Endothelial cell of umbilical vein (primary cell): ENCODE measurements at regions not wholly inside any gene's neighbourhood (a gene's known extent, or its start where the extent isn't known, plus 50 kb on each side); places are given as distances from the start of the nearest gene placed in this dataset.

Experiments
- BruUV-seq: library from RNA; stranded (reverse); fragments of 400-500 nt; replicated peaks from 2 replicates; lab custom pipeline; 2021; lab: Mats Ljungman, UMichigan
- CTCF ChIA-PET: fragments of 300-600, 350-600 bp; sonication (Branson Sonifier 250); formaldehyde crosslinking; loops from one replicate; lab custom pipeline; 2021; ENCODE audit warnings: antibody characterized with exemption, inconsistent platforms; lab: Charles Lee
- POLR2A ChIA-PET: fragments of 300-600, 350-600 bp; sonication (Branson Sonifier 250); formaldehyde crosslinking; loops from one replicate; lab custom pipeline; 2021; ENCODE audit warnings: antibody characterized with exemption, inconsistent platforms; lab: Charles Lee
- DNase-seq: peaks from one replicate; pipeline ENCODE4 v3.0.0-alpha.2; 2011; ENCODE audit warnings: low read depth, low spot score
- FAIRE-seq: peaks from 2 replicates; lab custom pipeline; 2011; peaks lifted over from hg19 to GRCh38; lab: Jason Lieb, UNC
- H2AFZ ChIP-seq: 2 replicates; pipeline ENCODE4 v1.6.0; 2012; ENCODE audit warnings: low read depth, low read length, control low read depth, inconsistent platforms
- H3K27ac ChIP-seq: 2 replicates; pipeline ENCODE4 v1.5.1; 2011; ENCODE audit warnings: low read depth, mild to moderate bottlenecking, control low read depth, low read length, moderate library complexity; ENCODE audit not compliant: insufficient read depth
- H3K27me3 ChIP-seq, 2 experiments: 2 replicates each; pipeline versions ENCODE4 v1.6.0 to v1.6.1; 2011; ENCODE audit warnings: low read length in 2 of 2, mixed read lengths in 1 of 2; ENCODE audit not compliant: control insufficient read depth in 2 of 2, insufficient read depth in 2 of 2
- H3K36me3 ChIP-seq, 2 experiments: 2 replicates in 1 of 2; 3 replicates in 1 of 2; pipeline ENCODE4 v1.5.1; 2011; ENCODE audit warnings: low read length in 2 of 2, mild to moderate bottlenecking in 1 of 2, moderate library complexity in 1 of 2; ENCODE audit not compliant: control insufficient read depth in 2 of 2, insufficient read depth in 2 of 2; ENCODE audit errors: extremely low read depth in 1 of 2
- H3K4me1 ChIP-seq: 3 replicates; pipeline ENCODE4 v1.5.1; 2011; ENCODE audit warnings: mild to moderate bottlenecking, low read length; ENCODE audit not compliant: control insufficient read depth, insufficient read depth; ENCODE audit errors: extremely low read depth
- H3K4me2 ChIP-seq: 2 replicates; pipeline ENCODE4 v1.6.1; 2011; ENCODE audit warnings: low read length, control low read depth, mixed read lengths; ENCODE audit not compliant: insufficient read depth
- H3K4me3 ChIP-seq, 3 experiments: fragments of 200-600 bp in 1 of 3; sonication (generic), shearing (Covaris generic) in 1 of 3; replicated peaks in 1 of 3; 2 replicates each; pipeline ENCODE4 v1.5.1; 2011 to 2016; ENCODE audit warnings: control low read depth in 3 of 3, low read length in 3 of 3, mild to moderate bottlenecking in 2 of 3, inconsistent platforms in 1 of 3, low read depth in 1 of 3, moderate library complexity in 1 of 3; ENCODE audit not compliant: insufficient read depth in 1 of 3
- H3K79me2 ChIP-seq: 2 replicates; pipeline ENCODE4 v1.6.0; 2012; ENCODE audit warnings: low read length, inconsistent platforms; ENCODE audit not compliant: control insufficient read depth, insufficient read depth
- H3K9ac ChIP-seq: replicated peaks from 2 replicates; pipeline ENCODE3; 2011; ENCODE audit warnings: low read length, control low read depth; ENCODE audit not compliant: insufficient read depth; ENCODE audit errors: extremely low read depth
- H3K9me1 ChIP-seq: replicated peaks from 3 replicates; pipeline ENCODE4 v1.6.0; 2011; ENCODE audit warnings: mild to moderate bottlenecking, low read length; ENCODE audit not compliant: control insufficient read depth, insufficient read depth; ENCODE audit errors: extremely low read depth
- H3K9me3 ChIP-seq: replicated peaks from 2 replicates; pipeline ENCODE4 v1.5.1; 2012; ENCODE audit warnings: low read length, inconsistent platforms; ENCODE audit not compliant: control insufficient read depth, insufficient read depth
- H4K20me1 ChIP-seq: replicated peaks from 2 replicates; pipeline ENCODE3; 2011; ENCODE audit warnings: mild to moderate bottlenecking, low read length; ENCODE audit not compliant: control insufficient read depth, insufficient read depth; ENCODE audit errors: extremely low read depth
- CTCF ChIP-seq, 2 donors: IDR thresholded peaks; 1 replicate in 1 of 2; 2 replicates in 1 of 2; pipeline ENCODE4 v1.5.1; 2011; ENCODE audit warnings: low read length in 2 of 2, mild to moderate bottlenecking in 2 of 2, moderate library complexity in 2 of 2, control low read depth in 1 of 2, inconsistent platforms in 1 of 2, low read depth in 1 of 2; ENCODE audit not compliant: insufficient read depth in 1 of 2; ENCODE audit errors: extremely low read depth in 1 of 2
- EZH2 ChIP-seq: IDR thresholded peaks from 2 replicates; pipeline ENCODE4 v1.6.1; 2012; ENCODE audit warnings: borderline replicate concordance, low read depth, mild to moderate bottlenecking, moderate library complexity, low read length, inconsistent platforms; ENCODE audit not compliant: severe bottlenecking
- FOS ChIP-seq: IDR thresholded peaks from 2 replicates; pipeline ENCODE4 v1.6.1; 2011; ENCODE audit warnings: mild to moderate bottlenecking, low read length, moderate library complexity, borderline replicate concordance; ENCODE audit not compliant: insufficient read depth
- GATA2 ChIP-seq: IDR thresholded peaks from 2 replicates; pipeline ENCODE4 v1.7.0; 2011; ENCODE audit warnings: low read depth, mild to moderate bottlenecking, moderate library complexity, mixed read lengths, low read length; ENCODE audit not compliant: insufficient read length, insufficient read depth
- JUN ChIP-seq: IDR thresholded peaks from 2 replicates; pipeline ENCODE4 v1.6.1; 2011; ENCODE audit warnings: borderline replicate concordance, low read depth; ENCODE audit not compliant: insufficient read length, insufficient read depth
- MYC ChIP-seq: IDR thresholded peaks from one replicate; pipeline ENCODE4 v1.6.1; 2011; ENCODE audit warnings: mild to moderate bottlenecking, low read depth, low read length
- POLR2A ChIP-seq: IDR thresholded peaks from 2 replicates; pipeline ENCODE4 v1.6.1; 2012; ENCODE audit warnings: low read depth, mild to moderate bottlenecking, control low read depth, low read length
- POLR2AphosphoS5 ChIP-seq: IDR thresholded peaks from 2 replicates; pipeline ENCODE4 v1.6.1; 2012; ENCODE audit warnings: low read depth, mild to moderate bottlenecking, control low read depth, low read length, moderate library complexity; ENCODE audit not compliant: insufficient read depth
- dilution Hi-C: fragments of 300-500 bp; cut with MboI; formaldehyde crosslinking; loops from one replicate; pipeline ENCODE4 v1.15.0; 2019; ENCODE audit warnings: low sequenced_read_pairs; ENCODE audit not compliant: extremely low pct_ligation_motif_present
- intact Hi-C: fragments of 100-400 bp; cut with micrococcal nuclease; formaldehyde crosslinking; loops from one replicate; pipeline ENCODE4 v1.10.0; 2022
- TF ChIP-seq, protein P1 (sequence below): IDR thresholded peaks from 2 replicates; pipeline ENCODE4 v1.6.1; 2011; ENCODE audit not compliant: insufficient read depth, insufficient read length

DNA sequence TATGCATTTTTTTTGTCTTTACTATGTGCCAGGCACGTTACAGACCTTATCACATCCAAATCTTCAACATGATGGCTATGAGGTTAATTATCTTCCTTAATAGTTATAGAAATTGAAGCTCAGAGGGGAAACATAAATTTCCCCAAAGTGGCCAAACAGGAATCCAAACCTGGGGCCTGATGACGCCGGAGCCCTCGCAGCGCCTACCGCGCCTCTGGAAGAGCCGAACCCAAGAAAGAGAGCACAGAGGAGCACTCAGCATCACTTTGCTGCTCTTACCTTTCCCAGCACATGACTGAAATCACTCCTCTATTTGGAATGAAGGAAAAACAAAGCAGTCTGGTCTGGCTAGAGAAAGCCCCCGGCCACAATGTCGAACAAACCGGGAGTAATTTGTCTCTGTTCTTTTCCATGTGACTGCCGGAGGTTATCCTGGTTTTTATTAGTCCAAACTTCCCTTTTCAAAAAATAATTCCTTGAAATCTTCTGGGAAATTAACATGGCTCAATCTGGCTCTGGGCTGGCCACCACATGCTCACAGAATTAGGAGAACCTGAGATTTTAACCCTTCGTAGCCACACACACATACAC, 195.5 kb downstream of the ADSS2 start:
- ChIA-PET POLR2A (no interaction called here), CTCF (interaction anchor here (0.9 to 1.5 kb wide), 3 partner anchors 17 to 196 kb away, joined by 3 to 5 read pairs (median 3); no protein-coding TSS in a partner anchor)
- no peaks in the 10 kb centered on the region for H3K9me3 ChIP-seq
- no peak overlapping the region for H3K9ac ChIP-seq
- dilution Hi-C loops (no loop called here), intact Hi-C loops (no loop called here)
- no TSS peak for BruUV-seq
- H3K27me3 ChIP-seq: no peaks in the 10 kb centered on the region
- H3K9me1 ChIP-seq: no peaks in the 10 kb centered on the region
- H3K4me2 ChIP-seq: no peak overlapping the region
- H3K36me3 ChIP-seq: no peaks in the 10 kb centered on the region
- H3K79me2 ChIP-seq: no peaks in the 10 kb centered on the region
- H4K20me1 ChIP-seq: no peaks in the 10 kb centered on the region
- TF ChIP-seq POLR2A (no peak), GATA2 (no peak), JUN (no peak), CTCF (IDR thresholded peaks at IDR 0.05; ENCODE audit: extremely low read depth in 1 of 2, insufficient read depth in 1 of 2, low read depth in 1 of 2, low read length in 2 of 2) (no peak), FOS (no peak), EZH2 (no peak), MYC (no peak), POLR2AphosphoS5 (no peak)
- TF ChIP-seq, protein P1, sequence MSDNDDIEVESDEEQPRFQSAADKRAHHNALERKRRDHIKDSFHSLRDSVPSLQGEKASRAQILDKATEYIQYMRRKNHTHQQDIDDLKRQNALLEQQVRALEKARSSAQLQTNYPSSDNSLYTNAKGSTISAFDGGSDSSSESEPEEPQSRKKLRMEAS: no peak
- DNase-seq (no peak), FAIRE-seq (no peak)
- no peak overlapping the region for H3K4me3 ChIP-seq
- H3K27ac ChIP-seq: no peak overlapping the region
- H2AFZ ChIP-seq: no peak overlapping the region
- no peaks in the 10 kb centered on the region for H3K4me1 ChIP-seq
